ENCODE measurements at regions not wholly inside any gene's neighbourhood (a gene's known extent, or its start where the extent isn't known, plus 50 kb on each side); places are given as distances from the start of the nearest gene placed in this dataset.

DNA sequence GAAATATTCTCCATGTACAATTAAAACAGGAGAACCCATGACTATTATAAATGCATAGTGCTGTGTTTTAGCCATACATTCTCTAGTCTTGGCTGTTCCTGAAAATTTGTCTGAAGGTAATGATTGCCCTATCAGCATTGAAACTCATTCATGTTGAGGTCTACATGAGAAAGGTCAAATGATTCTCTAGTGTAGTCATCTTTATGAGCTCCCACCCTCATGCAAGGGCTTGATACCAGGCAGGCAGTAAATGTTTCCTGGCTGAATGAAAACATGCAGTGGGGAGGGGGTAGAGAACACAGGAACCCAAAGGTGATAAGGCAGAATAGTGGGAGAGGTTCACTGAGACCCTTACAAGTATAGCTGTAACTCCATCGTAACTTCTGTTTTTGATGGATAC lies 424.3 kb downstream of the COG6 start:
- Mint-ChIP-seq H3K36me3 (ENCODE audit: low read depth) (no peaks in the 10 kb centered on the region), H3K4me3 (no peak overlapping the region), H3K9me3 (peaks cover 4% of the 10 kb centered on the region), H3K4me1 (ENCODE audit: low read depth) (peaks cover 4% of the 10 kb centered on the region), H3K27ac (no peak overlapping the region), H3K27me3 (no peaks in the 10 kb centered on the region)
- intact Hi-C loops (cut with DNase I, micrococcal nuclease), result no loop called here
- TF ChIP-seq, protein P1, sequence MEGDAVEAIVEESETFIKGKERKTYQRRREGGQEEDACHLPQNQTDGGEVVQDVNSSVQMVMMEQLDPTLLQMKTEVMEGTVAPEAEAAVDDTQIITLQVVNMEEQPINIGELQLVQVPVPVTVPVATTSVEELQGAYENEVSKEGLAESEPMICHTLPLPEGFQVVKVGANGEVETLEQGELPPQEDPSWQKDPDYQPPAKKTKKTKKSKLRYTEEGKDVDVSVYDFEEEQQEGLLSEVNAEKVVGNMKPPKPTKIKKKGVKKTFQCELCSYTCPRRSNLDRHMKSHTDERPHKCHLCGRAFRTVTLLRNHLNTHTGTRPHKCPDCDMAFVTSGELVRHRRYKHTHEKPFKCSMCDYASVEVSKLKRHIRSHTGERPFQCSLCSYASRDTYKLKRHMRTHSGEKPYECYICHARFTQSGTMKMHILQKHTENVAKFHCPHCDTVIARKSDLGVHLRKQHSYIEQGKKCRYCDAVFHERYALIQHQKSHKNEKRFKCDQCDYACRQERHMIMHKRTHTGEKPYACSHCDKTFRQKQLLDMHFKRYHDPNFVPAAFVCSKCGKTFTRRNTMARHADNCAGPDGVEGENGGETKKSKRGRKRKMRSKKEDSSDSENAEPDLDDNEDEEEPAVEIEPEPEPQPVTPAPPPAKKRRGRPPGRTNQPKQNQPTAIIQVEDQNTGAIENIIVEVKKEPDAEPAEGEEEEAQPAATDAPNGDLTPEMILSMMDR (IDR thresholded peaks at IDR 0.05), result no peak
- ChIA-PET POLR2A (no interaction called here), CTCF (interaction anchor here (0.8 to 1.7 kb wide), 3 partner anchors 10 to 137 kb away, joined by 3 to 4 read pairs (median 3); no protein-coding TSS in a partner anchor)
- Histone ChIP-seq H3K4me3 (ENCODE audit: low read length) (no peak overlapping the region), H3K27ac (ENCODE audit: low read depth in 1 of 2, low read length in 2 of 2) (no peak overlapping the region), H3K4me1 (ENCODE audit: insufficient read depth, low read length) (no peaks in the 10 kb centered on the region), H3K27me3 (ENCODE audit: control insufficient read depth in 1 of 2, insufficient read depth in 2 of 2, low read length in 2 of 2) (no peaks in the 10 kb centered on the region), H3K36me3 (ENCODE audit: insufficient read depth, low read length) (no peaks in the 10 kb centered on the region), H3K9me3 (ENCODE audit: control insufficient read depth in 1 of 2, insufficient read depth in 1 of 2, low read length in 2 of 2) (no peaks in the 10 kb centered on the region)
- DNase-seq, result no peak
- no peak for ATAC-seq (ENCODE audit: poor library complexity)

DNA sequence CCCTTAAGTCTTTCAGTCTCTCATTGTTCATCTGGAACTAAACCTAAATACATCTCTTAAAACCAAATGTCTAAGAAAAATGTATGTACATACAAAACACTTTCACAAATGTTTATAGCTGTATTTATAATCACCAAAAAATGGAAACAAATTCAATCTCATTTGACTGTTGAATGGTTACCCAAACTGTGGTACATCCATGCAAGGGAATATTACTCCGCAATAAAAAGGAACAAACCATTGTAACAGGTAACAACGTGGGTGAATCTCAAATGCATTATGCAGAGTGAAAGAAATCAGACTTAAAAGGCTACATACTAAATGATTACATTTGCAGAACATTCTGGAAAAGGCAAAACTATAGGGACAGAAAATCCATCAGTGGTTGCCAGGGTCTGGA lies 425.2 kb downstream of the COG6 start:
- ATAC-seq (ENCODE audit: poor library complexity), result no peak
- no peaks in the 10 kb centered on the region for H3K36me3 Mint-ChIP-seq (ENCODE audit: low read depth)
- H3K27ac Mint-ChIP-seq, result no peak overlapping the region
- no peaks in the 10 kb centered on the region for H3K36me3 ChIP-seq (ENCODE audit: insufficient read depth, low read length)
- H3K27ac ChIP-seq (ENCODE audit: low read depth in 1 of 2, low read length in 2 of 2), result no peak overlapping the region
- ChIA-PET POLR2A (no interaction called here), CTCF (no interaction called here)
- no peak overlapping the region for H3K4me3 ChIP-seq (ENCODE audit: low read length)
- no peaks in the 10 kb centered on the region for H3K27me3 Mint-ChIP-seq
- no peaks in the 10 kb centered on the region for H3K27me3 ChIP-seq (ENCODE audit: control insufficient read depth in 1 of 2, insufficient read depth in 2 of 2, low read length in 2 of 2)
- no peaks in the 10 kb centered on the region for H3K4me1 ChIP-seq (ENCODE audit: insufficient read depth, low read length)
- peaks cover 4% of the 10 kb centered on the region for H3K4me1 Mint-ChIP-seq (ENCODE audit: low read depth)
- TF ChIP-seq, protein P1 (IDR thresholded peaks at IDR 0.05), result no peak
- DNase-seq, result no peak
- H3K4me3 Mint-ChIP-seq, result no peak overlapping the region
- peaks cover 4% of the 10 kb centered on the region for H3K9me3 Mint-ChIP-seq
- H3K9me3 ChIP-seq (ENCODE audit: control insufficient read depth in 1 of 2, insufficient read depth in 1 of 2, low read length in 2 of 2), result no peaks in the 10 kb centered on the region
- intact Hi-C loops (cut with DNase I, micrococcal nuclease), result no loop called here

DNA sequence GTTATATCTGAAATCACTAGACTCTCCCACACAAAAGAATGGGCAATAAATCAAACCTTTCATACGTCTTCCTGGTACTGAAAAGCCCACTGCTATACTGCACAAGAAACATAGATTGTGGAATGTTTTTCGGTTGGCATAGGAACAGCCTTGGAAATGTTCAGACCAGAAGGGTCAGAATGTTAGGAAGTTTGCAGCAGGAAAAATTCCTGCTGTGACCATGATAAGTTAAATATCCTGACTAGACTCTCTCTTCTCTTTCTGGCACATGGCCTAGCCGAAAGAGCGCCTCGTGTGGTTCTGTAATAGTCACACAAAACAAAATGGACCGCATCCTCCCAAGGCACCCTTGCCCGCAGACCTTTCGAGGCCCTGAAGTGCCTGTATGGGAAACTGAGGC lies 427.2 kb downstream of the COG6 start:
- Mint-ChIP-seq H3K36me3 (ENCODE audit: low read depth) (no peaks in the 10 kb centered on the region), H3K27me3 (no peaks in the 10 kb centered on the region), H3K4me1 (ENCODE audit: low read depth) (peaks cover 2% of the 10 kb centered on the region), H3K9me3 (peaks cover 4% of the 10 kb centered on the region), H3K27ac (no peak overlapping the region), H3K4me3 (no peak overlapping the region)
- DNase-seq, result no peak
- ATAC-seq (ENCODE audit: poor library complexity), result no peak
- intact Hi-C loops (cut with DNase I, micrococcal nuclease), result no loop called here
- ChIA-PET CTCF (no interaction called here), POLR2A (no interaction called here)
- H3K4me1 ChIP-seq (ENCODE audit: insufficient read depth, low read length), result no peaks in the 10 kb centered on the region
- TF ChIP-seq, protein P1 (IDR thresholded peaks at IDR 0.05), result no peak
- H3K36me3 ChIP-seq (ENCODE audit: insufficient read depth, low read length), result no peaks in the 10 kb centered on the region
- no peaks in the 10 kb centered on the region for H3K27me3 ChIP-seq (ENCODE audit: control insufficient read depth in 1 of 2, insufficient read depth in 2 of 2, low read length in 2 of 2)
- H3K9me3 ChIP-seq (ENCODE audit: control insufficient read depth in 1 of 2, insufficient read depth in 1 of 2, low read length in 2 of 2), result peaks cover 0 to 3% of the 10 kb centered on the region in 2 experiments
- H3K4me3 ChIP-seq (ENCODE audit: low read length), result no peak overlapping the region
- no peak overlapping the region for H3K27ac ChIP-seq (ENCODE audit: low read depth in 1 of 2, low read length in 2 of 2)
